ENCODE measurements at regions not wholly inside any gene's neighbourhood (a gene's known extent, or its start where the extent isn't known, plus 50 kb on each side); places are given as distances from the start of the nearest gene placed in this dataset.

GRCh38 chr3:23746441-23746840 is 59.3 kb upstream of the UBE2E1 start:
- TF ChIP-seq CTCF (IDR thresholded peaks at IDR 0.05; ENCODE audit: low read depth, low read length, poor library complexity, severe bottlenecking) (no peak), EZH2phosphoT487 (IDR thresholded peaks at IDR 0.05; ENCODE audit: borderline replicate concordance, low read length) (no peak)
